ENCODE measurements at regions not wholly inside any gene's neighbourhood (a gene's known extent, or its start where the extent isn't known, plus 50 kb on each side); places are given as distances from the start of the nearest gene placed in this dataset.

- H2AFZ ChIP-seq (ENCODE audit: control insufficient read depth, low read length): no peak overlapping the region
- FAIRE-seq (no peak), DNase-seq (ENCODE audit: low read depth, low spot score) (no peak)
- no peak overlapping the region for H3K9ac ChIP-seq (ENCODE audit: control insufficient read depth, extremely low read depth, insufficient read depth, low read length)
- no peaks in the 10 kb centered on the region for H4K20me1 ChIP-seq (ENCODE audit: control insufficient read depth, extremely low read depth, insufficient read depth, low read length)
- H3K79me2 ChIP-seq (ENCODE audit: control insufficient read depth, insufficient read depth, low read length): no peaks in the 10 kb centered on the region
- no peak overlapping the region for H3K27ac ChIP-seq (ENCODE audit: control insufficient read depth, insufficient read depth, low read length)
- H3K9me1 ChIP-seq (ENCODE audit: control insufficient read depth, extremely low read depth, insufficient read depth, low read length): no peaks in the 10 kb centered on the region
- no peak overlapping the region for H3K4me3 ChIP-seq (ENCODE audit: control insufficient read depth in 2 of 3, extremely low read depth in 1 of 3, insufficient read depth in 2 of 3, low read depth in 1 of 3, low read length in 3 of 3)
- no peaks in the 10 kb centered on the region for H3K9me3 ChIP-seq (ENCODE audit: control insufficient read depth, low read depth, low read length)
- no peak for TF ChIP-seq CTCF (optimal IDR thresholded peaks at IDR 0.05 in 1 of 3, IDR thresholded peaks at IDR 0.05 in 1 of 3, conservative IDR thresholded peaks at IDR 0.05 in 1 of 3; ENCODE audit: extremely low read depth in 1 of 3, insufficient read depth in 2 of 3, low read length in 3 of 3)
- no peak for TF ChIP-seq EZH2 (IDR thresholded peaks at IDR 0.05; ENCODE audit: low read length)
- no peaks in the 10 kb centered on the region for H3K27me3 ChIP-seq (ENCODE audit: control insufficient read depth, extremely low read depth, insufficient read depth, low read length)
- no peak overlapping the region for H3K4me2 ChIP-seq (ENCODE audit: control insufficient read depth, extremely low read depth, insufficient read depth, low read depth, low read length)
- H3K36me3 ChIP-seq (ENCODE audit: control insufficient read depth in 2 of 2, extremely low read depth in 1 of 2, insufficient read depth in 2 of 2, low read length in 2 of 2): no peaks in the 10 kb centered on the region
- H3K4me1 ChIP-seq (ENCODE audit: control insufficient read depth, extremely low read depth, insufficient read depth, low read length): no peaks in the 10 kb centered on the region
- dilution Hi-C loops (cut with MboI; ENCODE audit: extremely low pct_ligation_motif_present, low sequenced_read_pairs): no loop called here
Observed at GRCh38 chr5:15131909-15132308, 260.3 kb upstream of the ANKH start.

GRCh38 chr5:15124871-15125568 lies 253.4 kb upstream of the ANKH start:
- Histone ChIP-seq H2AFZ (ENCODE audit: control insufficient read depth, low read length) (no peak overlapping the region), H3K79me2 (ENCODE audit: control insufficient read depth, insufficient read depth, low read length) (no peaks in the 10 kb centered on the region), H3K9ac (ENCODE audit: control insufficient read depth, extremely low read depth, insufficient read depth, low read length) (no peak overlapping the region), H3K9me1 (ENCODE audit: control insufficient read depth, extremely low read depth, insufficient read depth, low read length) (no peaks in the 10 kb centered on the region), H3K27me3 (ENCODE audit: control insufficient read depth, extremely low read depth, insufficient read depth, low read length) (no peaks in the 10 kb centered on the region), H4K20me1 (ENCODE audit: control insufficient read depth, extremely low read depth, insufficient read depth, low read length) (no peaks in the 10 kb centered on the region), H3K4me2 (ENCODE audit: control insufficient read depth, extremely low read depth, insufficient read depth, low read depth, low read length) (no peak overlapping the region), H3K27ac (ENCODE audit: control insufficient read depth, insufficient read depth, low read length) (no peak overlapping the region), H3K36me3 (ENCODE audit: control insufficient read depth in 2 of 2, extremely low read depth in 1 of 2, insufficient read depth in 2 of 2, low read length in 2 of 2) (no peaks in the 10 kb centered on the region), H3K4me3 (ENCODE audit: control insufficient read depth in 2 of 3, extremely low read depth in 1 of 3, insufficient read depth in 2 of 3, low read depth in 1 of 3, low read length in 3 of 3) (no peak overlapping the region), H3K4me1 (ENCODE audit: control insufficient read depth, extremely low read depth, insufficient read depth, low read length) (no peaks in the 10 kb centered on the region), H3K9me3 (ENCODE audit: control insufficient read depth, low read depth, low read length) (no peaks in the 10 kb centered on the region)
- no peak for TF ChIP-seq CTCF (optimal IDR thresholded peaks at IDR 0.05 in 1 of 3, IDR thresholded peaks at IDR 0.05 in 1 of 3, conservative IDR thresholded peaks at IDR 0.05 in 1 of 3; ENCODE audit: extremely low read depth in 1 of 3, insufficient read depth in 2 of 3, low read length in 3 of 3)
- no peak for TF ChIP-seq EZH2 (IDR thresholded peaks at IDR 0.05; ENCODE audit: low read length)
- DNase-seq (ENCODE audit: low read depth, low spot score): no peak
- dilution Hi-C loops (cut with MboI; ENCODE audit: extremely low pct_ligation_motif_present, low sequenced_read_pairs): no loop called here
- FAIRE-seq: no peak
